ENCODE measurements at regions not wholly inside any gene's neighbourhood (a gene's known extent, or its start where the extent isn't known, plus 50 kb on each side); places are given as distances from the start of the nearest gene placed in this dataset.
"Not testable (repeated sequence)": the region's sequence is repeated elsewhere in the genome, so short reads cannot be mapped to it uniquely, and the experiment has no call there.

DNA sequence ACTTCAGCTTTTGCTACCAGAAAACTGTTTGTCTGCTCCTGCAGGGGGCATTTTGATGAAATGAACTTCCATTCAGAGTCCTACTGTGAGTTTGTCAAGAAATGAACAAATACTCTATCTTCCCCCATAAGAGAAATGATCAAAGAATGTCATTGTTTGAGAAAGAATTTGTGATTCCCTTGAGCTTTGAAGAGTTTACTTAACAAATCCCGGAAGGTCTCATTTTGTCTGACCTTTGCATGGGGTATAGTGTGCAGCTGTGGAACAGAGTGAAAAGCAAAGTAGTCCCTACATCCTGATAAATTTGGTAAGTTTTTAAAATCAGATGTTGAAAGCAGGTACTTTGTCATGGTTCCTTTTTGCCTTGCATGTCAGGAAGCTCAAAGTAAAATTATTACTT lies 178.0 kb downstream of the ABCC12 start:
- Histone ChIP-seq H3K4me2 (ENCODE audit: control insufficient read depth, extremely low read depth, insufficient read depth, low read depth, low read length) (no peak overlapping the region), H4K20me1 (ENCODE audit: control insufficient read depth, extremely low read depth, insufficient read depth, low read length) (no peaks in the 10 kb centered on the region), H2AFZ (ENCODE audit: control insufficient read depth, low read length) (no peak overlapping the region), H3K4me3 (ENCODE audit: control insufficient read depth in 2 of 3, extremely low read depth in 1 of 3, insufficient read depth in 2 of 3, low read depth in 1 of 3, low read length in 3 of 3) (no peak overlapping the region), H3K4me1 (ENCODE audit: control insufficient read depth, extremely low read depth, insufficient read depth, low read length) (no peaks in the 10 kb centered on the region), H3K9me1 (ENCODE audit: control insufficient read depth, extremely low read depth, insufficient read depth, low read length) (no peaks in the 10 kb centered on the region), H3K79me2 (ENCODE audit: control insufficient read depth, insufficient read depth, low read length) (no peaks in the 10 kb centered on the region), H3K36me3 (ENCODE audit: control insufficient read depth in 2 of 2, extremely low read depth in 1 of 2, insufficient read depth in 2 of 2, low read length in 2 of 2) (no peaks in the 10 kb centered on the region), H3K27me3 (ENCODE audit: control insufficient read depth, extremely low read depth, insufficient read depth, low read length) (peaks cover 14% of the 10 kb centered on the region), H3K9me3 (ENCODE audit: control insufficient read depth, low read depth, low read length) (no peaks in the 10 kb centered on the region), H3K27ac (ENCODE audit: control insufficient read depth, insufficient read depth, low read length) (no peak overlapping the region), H3K9ac (ENCODE audit: control insufficient read depth, extremely low read depth, insufficient read depth, low read length) (no peak overlapping the region)
- dilution Hi-C loops (cut with MboI; ENCODE audit: extremely low pct_ligation_motif_present, low sequenced_read_pairs) = no loop called here
- DNase-seq (ENCODE audit: low read depth, low spot score) (no peak), FAIRE-seq (no peak)
- TF ChIP-seq, protein P1, sequence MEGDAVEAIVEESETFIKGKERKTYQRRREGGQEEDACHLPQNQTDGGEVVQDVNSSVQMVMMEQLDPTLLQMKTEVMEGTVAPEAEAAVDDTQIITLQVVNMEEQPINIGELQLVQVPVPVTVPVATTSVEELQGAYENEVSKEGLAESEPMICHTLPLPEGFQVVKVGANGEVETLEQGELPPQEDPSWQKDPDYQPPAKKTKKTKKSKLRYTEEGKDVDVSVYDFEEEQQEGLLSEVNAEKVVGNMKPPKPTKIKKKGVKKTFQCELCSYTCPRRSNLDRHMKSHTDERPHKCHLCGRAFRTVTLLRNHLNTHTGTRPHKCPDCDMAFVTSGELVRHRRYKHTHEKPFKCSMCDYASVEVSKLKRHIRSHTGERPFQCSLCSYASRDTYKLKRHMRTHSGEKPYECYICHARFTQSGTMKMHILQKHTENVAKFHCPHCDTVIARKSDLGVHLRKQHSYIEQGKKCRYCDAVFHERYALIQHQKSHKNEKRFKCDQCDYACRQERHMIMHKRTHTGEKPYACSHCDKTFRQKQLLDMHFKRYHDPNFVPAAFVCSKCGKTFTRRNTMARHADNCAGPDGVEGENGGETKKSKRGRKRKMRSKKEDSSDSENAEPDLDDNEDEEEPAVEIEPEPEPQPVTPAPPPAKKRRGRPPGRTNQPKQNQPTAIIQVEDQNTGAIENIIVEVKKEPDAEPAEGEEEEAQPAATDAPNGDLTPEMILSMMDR (optimal IDR thresholded peaks at IDR 0.05 in 1 of 3, IDR thresholded peaks at IDR 0.05 in 1 of 3, conservative IDR thresholded peaks at IDR 0.05 in 1 of 3; ENCODE audit: extremely low read depth in 1 of 3, insufficient read depth in 2 of 3, low read length in 3 of 3) = no peak
- TF ChIP-seq EZH2 (IDR thresholded peaks at IDR 0.05; ENCODE audit: low read length) = no peak

DNA sequence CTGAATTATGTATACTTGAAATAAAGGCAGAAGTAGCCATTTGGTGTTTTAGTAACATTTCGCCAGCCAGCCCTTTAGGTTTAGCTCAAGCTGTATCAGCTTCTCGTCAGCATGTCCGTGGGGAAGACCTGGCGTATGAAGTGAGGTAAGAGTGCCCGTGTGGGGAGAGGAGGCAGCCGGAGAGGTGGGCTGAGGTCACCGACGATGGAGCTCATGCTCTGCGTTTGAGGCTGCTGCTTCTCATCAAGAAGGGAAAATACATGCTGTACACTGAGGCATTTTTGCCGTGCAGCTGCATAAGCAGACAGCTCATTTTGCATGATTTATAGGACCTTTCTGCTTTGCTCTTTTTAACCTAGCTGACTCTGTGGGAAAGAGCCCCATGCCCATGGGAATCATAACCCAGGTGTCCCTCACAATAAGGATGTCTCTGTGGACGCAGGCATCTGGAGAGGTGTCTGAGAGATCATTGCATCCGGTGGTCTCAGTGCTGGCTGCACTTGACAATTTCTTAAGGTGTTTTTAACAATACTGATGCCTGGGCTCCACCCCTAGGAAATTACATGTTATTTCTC lies 179.1 kb downstream of the ABCC12 start:
- Histone ChIP-seq H3K79me2 (ENCODE audit: control insufficient read depth, insufficient read depth, low read length) (no peaks in the 10 kb centered on the region), H4K20me1 (ENCODE audit: control insufficient read depth, extremely low read depth, insufficient read depth, low read length) (no peaks in the 10 kb centered on the region), H2AFZ (ENCODE audit: control insufficient read depth, low read length) (no peak overlapping the region), H3K27me3 (ENCODE audit: control insufficient read depth, extremely low read depth, insufficient read depth, low read length) (peaks cover 14% of the 10 kb centered on the region), H3K4me2 (ENCODE audit: control insufficient read depth, extremely low read depth, insufficient read depth, low read depth, low read length) (no peak overlapping the region), H3K9me3 (ENCODE audit: control insufficient read depth, low read depth, low read length) (no peaks in the 10 kb centered on the region), H3K4me1 (ENCODE audit: control insufficient read depth, extremely low read depth, insufficient read depth, low read length) (no peaks in the 10 kb centered on the region), H3K36me3 (ENCODE audit: control insufficient read depth in 2 of 2, extremely low read depth in 1 of 2, insufficient read depth in 2 of 2, low read length in 2 of 2) (no peaks in the 10 kb centered on the region), H3K9ac (ENCODE audit: control insufficient read depth, extremely low read depth, insufficient read depth, low read length) (no peak overlapping the region), H3K4me3 (ENCODE audit: control insufficient read depth in 2 of 3, extremely low read depth in 1 of 3, insufficient read depth in 2 of 3, low read depth in 1 of 3, low read length in 3 of 3) (no peak overlapping the region), H3K27ac (ENCODE audit: control insufficient read depth, insufficient read depth, low read length) (no peak overlapping the region), H3K9me1 (ENCODE audit: control insufficient read depth, extremely low read depth, insufficient read depth, low read length) (no peaks in the 10 kb centered on the region)
- no peak for FAIRE-seq
- TF ChIP-seq, protein P1 (optimal IDR thresholded peaks at IDR 0.05 in 1 of 3, IDR thresholded peaks at IDR 0.05 in 1 of 3, conservative IDR thresholded peaks at IDR 0.05 in 1 of 3; ENCODE audit: extremely low read depth in 1 of 3, insufficient read depth in 2 of 3, low read length in 3 of 3) = no peak
- no peak for TF ChIP-seq EZH2 (IDR thresholded peaks at IDR 0.05; ENCODE audit: low read length)
- no peak for DNase-seq (ENCODE audit: low read depth, low spot score)
- dilution Hi-C loops (cut with MboI; ENCODE audit: extremely low pct_ligation_motif_present, low sequenced_read_pairs) = no loop called here

DNA sequence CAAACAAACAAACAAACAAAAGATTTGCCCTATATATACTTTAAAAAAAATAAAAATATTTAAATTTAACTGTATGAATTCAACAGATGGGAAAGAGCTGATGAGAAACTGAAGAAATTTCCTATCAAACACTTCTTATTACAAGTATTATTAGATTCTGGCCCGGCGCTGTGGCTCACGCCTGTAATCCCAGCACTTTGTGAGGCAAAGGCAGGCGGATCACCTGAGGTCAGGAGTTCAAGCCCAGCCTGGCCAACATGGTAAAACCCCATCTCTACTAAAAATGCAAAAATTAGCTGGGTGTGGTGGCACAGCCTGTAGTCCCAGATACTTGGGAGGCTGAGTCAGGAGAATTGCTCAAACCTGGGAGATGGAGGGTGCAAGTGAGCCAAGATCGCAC lies 180.8 kb downstream of the ABCC12 start:
- H2AFZ ChIP-seq (ENCODE audit: control insufficient read depth, low read length); H3K4me3 ChIP-seq (ENCODE audit: control insufficient read depth in 2 of 3, extremely low read depth in 1 of 3, insufficient read depth in 2 of 3, low read depth in 1 of 3, low read length in 3 of 3); H3K9me1 ChIP-seq (ENCODE audit: control insufficient read depth, extremely low read depth, insufficient read depth, low read length); H3K36me3 ChIP-seq (ENCODE audit: control insufficient read depth in 2 of 2, extremely low read depth in 1 of 2, insufficient read depth in 2 of 2, low read length in 2 of 2); FAIRE-seq; H3K9me3 ChIP-seq (ENCODE audit: control insufficient read depth, low read depth, low read length); dilution Hi-C loops (cut with MboI; ENCODE audit: extremely low pct_ligation_motif_present, low sequenced_read_pairs); H3K4me2 ChIP-seq (ENCODE audit: control insufficient read depth, extremely low read depth, insufficient read depth, low read depth, low read length); H4K20me1 ChIP-seq (ENCODE audit: control insufficient read depth, extremely low read depth, insufficient read depth, low read length); H3K9ac ChIP-seq (ENCODE audit: control insufficient read depth, extremely low read depth, insufficient read depth, low read length); H3K27ac ChIP-seq (ENCODE audit: control insufficient read depth, insufficient read depth, low read length); DNase-seq (ENCODE audit: low read depth, low spot score); H3K79me2 ChIP-seq (ENCODE audit: control insufficient read depth, insufficient read depth, low read length); H3K4me1 ChIP-seq (ENCODE audit: control insufficient read depth, extremely low read depth, insufficient read depth, low read length): not testable (repeated sequence)
- peaks cover 14% of the 10 kb centered on the region for H3K27me3 ChIP-seq (ENCODE audit: control insufficient read depth, extremely low read depth, insufficient read depth, low read length)
